HG02884 (cell line): ENCODE measurements at regions not wholly inside any gene's neighbourhood (a gene's known extent, or its start where the extent isn't known, plus 50 kb on each side); places are given as distances from the start of the nearest gene placed in this dataset.
"Not testable (repeated sequence)": the region's sequence is repeated elsewhere in the genome, so short reads cannot be mapped to it uniquely, and the experiment has no call there.

Experiments
- ATAC-seq: cut with Tn5 transposase; IDR thresholded peaks from one replicate; pipeline ENCODE4 v1.9.1; 2021; ENCODE audit warnings: mild to moderate bottlenecking, moderate library complexity; ENCODE audit not compliant: unreplicated experiment

DNA sequence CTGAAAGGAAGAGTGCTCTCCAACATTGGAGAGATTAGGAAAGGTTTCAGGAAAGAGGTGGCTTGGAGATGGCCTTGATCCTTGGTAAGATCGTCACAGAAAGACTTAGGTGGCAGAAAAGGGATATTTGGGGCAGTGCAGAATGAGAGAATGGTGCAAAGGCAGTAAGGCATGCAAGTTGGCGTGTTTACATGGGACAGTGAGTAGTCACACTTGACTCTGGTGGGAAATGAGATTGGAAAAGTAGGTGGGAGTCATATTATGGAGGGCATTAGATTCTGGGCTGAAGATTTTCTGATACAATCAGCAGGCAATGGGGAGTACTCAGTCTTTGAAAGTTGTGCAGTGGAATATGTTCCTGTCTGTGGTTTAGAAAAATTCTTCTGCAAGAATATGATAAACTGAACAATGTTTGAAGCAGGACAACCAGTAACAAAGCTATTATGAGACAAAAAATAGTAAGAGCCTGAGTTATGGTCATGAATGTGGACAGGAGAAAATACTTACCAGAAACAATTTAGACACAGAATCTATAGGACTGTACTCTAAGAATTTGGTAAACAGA is 76.2 kb upstream of the ANKRD55 start:
- no peak for ATAC-seq

DNA sequence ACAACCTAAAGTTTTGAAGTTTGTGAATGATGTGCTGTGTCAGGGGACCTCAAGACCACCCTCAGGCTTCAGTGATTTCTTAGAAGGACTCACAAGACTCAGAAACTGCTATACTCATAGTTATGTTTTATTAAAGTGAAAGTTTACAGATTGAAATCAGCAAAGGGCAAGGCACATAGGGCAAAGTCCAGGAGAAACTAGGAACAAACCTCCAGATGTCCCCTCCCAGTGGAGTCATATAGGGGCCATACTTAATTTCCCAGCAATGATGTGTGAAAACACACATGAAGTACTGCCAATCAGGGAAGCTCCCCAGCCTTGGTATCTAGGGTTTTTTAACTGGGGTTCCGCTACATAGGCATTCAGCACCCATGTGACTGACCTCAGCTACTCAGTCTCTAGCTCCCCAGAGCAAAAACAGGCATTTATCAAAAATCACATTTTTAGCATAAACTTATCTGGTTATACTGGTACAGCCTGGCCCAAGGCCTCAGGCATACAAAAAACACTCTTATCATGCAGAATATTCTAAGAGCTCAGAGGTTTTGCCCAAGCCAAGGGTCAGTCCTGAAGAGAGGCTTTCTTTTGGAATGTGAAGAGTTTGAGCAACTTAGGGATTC is 74.7 kb upstream of the ANKRD55 start:
- no peak for ATAC-seq

- no peak for ATAC-seq
These were observed 73.5 kb upstream of the ANKRD55 start for GRCh38 chr5:56306433-56307150.

- no peak for ATAC-seq
These were observed 72.1 kb upstream of the ANKRD55 start for GRCh38 chr5:56305001-56305950.

DNA sequence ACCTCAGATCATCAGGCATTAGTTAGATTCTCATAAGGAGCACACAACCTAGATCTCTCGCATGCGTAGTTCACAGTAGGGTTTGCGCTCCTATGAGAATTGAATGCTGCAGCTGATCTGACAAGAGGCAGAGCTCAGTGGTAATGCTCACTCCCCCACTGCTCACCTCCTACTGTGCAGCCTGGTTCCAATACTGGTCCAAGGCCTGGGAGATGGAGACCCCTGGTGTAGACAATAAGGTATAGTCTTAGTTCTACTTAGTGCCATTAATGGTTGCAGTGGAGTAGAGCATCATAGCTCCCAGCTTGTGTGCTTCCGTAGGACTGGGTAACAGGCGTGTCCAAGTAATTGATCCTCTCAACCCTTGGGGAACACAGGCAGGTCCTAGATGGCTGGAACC is 70.4 kb upstream of the ANKRD55 start:
- ATAC-seq: no peak

GRCh38 chr5:56302027-56302426 is 68.9 kb upstream of the ANKRD55 start:
- ATAC-seq: no peak

GRCh38 chr5:56301069-56301468 is 67.9 kb upstream of the ANKRD55 start:
- no peak for ATAC-seq

DNA sequence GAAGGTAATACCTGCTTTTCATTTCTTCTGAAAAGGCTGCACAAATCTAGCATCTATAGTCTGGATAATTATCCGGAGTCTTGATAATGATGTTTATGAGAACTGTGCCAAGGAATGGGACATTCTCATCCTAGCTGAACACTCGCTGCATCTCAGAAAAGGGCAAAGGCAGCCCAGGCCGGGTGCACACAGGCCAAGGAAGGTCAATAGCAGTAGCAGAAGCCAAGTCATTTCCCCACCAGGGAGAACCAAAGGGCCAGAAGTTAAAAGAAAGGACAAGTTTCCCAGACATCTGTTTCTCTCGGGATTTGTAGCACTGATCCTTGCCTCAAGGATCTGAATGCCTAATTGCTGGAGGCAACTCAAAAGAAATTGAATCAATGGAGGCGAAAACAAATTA is 66.1 kb upstream of the ANKRD55 start:
- no peak for ATAC-seq

GRCh38 chr5:56298336-56299090 is 65.4 kb upstream of the ANKRD55 start:
- ATAC-seq: no peak

DNA sequence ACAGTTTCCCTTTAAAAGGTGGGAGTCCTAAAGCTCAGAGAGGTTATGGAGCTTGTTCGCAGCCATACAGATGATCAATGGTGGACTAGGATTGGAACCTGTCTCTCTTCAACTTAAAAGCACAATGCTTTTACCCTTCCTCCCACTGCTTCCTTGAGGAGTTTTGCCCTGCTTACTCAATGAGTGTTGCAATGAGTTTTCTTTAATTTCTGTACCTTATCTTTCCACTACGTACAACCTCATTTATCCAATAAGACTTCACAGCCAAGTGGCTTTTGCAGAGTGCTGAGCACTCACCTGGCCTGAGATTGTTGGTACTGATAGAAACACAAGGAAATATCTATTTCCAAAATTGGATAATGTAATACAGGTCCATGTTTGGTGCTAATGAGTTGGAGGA is 64.7 kb upstream of the ANKRD55 start:
- ATAC-seq: no peak

DNA sequence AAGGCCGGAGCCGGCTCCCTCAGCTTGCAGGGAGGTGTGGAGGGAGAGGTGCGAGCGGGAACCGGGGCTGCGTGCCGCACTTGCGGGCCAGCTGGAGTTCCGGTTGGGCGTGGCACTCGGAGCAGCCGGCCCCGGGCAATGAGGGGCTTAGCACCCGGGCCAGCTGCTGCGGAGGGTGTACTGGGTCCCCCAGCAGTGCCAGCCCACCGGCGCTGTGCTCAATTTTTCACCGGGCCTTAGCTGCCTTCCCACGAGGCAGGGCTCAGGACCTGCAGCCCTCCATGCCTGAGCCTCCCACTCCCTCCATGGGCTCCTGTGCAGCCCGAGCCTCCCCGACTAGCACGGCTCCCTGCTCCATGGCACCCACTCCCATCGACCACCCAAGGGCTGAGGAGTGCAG is 62.2 kb upstream of the ANKRD55 start:
- ATAC-seq: not testable (repeated sequence)

GRCh38 chr5:56294354-56294753 is 61.2 kb upstream of the ANKRD55 start:
- no peak for ATAC-seq

DNA sequence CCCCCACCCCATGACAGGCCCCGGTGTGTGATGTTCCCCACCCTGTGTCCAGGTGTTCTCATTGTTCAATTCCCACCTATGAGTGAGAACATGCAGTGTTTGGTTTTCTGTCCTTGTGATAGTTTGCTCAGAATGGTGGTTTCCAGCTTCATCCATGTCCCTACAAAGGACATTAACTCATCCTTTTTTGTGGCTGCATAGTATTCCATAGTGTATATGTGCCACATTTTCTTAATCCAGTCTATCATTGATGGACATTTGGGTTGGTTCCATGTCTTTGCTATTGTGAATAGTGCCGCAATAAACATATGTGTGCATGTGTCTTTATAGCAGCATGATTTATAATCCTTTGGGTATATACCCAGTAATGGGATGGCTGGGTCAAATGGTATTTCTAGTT is 59.7 kb upstream of the ANKRD55 start:
- ATAC-seq: not testable (repeated sequence)

DNA sequence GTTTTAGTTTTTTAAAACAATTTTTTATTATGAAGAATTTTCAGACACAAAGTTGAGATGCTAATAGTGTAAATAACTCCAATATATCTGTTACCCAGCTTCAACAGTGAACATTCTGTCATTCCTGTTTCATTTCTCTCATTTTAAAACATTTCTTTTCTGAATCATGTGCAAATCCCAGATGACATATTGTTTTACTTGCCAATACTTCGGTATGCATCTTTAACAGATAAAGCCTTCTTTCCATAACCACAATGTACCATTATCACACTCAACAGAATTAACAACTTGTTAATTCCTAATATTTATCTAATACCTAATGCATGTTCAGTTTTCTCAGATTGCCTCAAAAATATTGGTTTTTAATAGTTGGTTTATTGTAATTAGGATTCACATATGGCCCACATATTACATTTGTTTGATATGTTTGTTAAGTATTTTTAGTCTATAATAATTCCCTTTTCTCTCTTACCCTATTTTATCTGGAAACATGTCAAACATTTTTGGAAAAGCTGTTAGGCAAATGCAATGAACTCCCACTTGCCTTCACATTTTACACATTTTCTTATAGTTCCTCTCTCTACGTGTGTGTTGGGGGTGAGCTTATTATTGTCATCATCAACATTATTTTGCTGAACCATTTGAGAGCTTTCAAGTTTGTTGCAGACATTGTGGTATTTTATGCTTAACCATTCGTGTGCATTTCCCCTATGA is 58.7 kb upstream of the ANKRD55 start:
- ATAC-seq: no peak

DNA sequence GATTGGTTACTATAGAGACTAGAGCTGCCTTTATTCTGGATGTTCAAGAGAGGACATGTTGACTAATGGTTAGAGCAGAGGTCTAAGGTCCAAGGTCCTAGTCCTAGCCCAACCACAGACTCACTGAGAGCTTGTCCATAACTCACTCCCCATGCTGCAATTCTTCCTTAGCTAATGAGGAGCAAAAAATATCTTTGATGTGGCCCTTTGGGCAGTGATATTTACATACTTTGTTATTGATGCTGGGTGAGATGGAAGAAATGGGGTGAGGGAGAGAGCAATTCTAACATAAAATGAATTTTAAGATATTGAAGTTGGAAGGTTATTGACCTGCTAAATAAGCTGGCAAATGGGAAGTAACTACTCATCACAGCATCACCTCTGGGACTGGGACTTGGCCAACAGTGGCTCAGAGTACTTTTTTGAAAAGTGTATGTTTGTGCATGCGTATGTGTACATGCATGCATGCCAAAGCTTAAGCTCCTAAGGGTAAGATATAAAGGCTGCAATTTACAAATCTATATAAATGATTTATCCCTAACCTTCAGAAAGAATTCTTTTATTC is 58.0 kb upstream of the ANKRD55 start:
- ATAC-seq: no peak

DNA sequence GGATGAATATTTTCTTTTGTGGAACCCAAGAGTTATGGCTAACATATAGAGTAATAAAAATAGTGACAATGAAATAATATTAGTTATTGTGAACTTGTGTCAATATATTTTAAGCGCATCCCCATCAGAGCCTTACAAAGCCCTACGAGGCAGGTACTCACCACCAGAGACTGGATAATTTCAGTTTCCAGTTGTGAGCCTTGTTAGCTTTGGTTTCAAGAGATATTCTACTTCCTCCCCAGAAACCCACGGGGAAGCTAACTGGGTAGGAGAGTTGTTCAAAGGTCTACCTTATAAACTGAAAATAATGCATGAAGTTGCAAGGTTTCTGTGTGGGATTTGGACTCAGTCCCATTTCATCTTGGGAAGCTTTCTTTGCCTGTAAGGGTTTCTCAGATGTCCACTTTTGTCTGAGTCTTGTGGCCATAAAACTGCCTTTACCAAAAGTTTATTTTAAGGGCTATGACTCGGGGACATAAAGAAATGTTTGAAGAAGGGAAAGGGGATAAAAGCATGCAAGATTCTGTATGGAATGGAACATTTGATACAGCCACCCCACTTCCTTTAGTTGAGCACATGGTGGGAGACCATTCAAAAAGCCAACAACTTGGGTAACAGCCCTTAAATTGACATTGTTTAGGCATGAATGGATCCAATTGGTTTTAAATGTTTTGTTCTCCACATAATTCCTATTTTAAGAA is 57.4 kb upstream of the ANKRD55 start:
- no peak for ATAC-seq

GRCh38 chr5:56289602-56289987 is 56.5 kb upstream of the ANKRD55 start:
- ATAC-seq: no peak

- ATAC-seq: no peak
These were observed 55.9 kb upstream of the ANKRD55 start for GRCh38 chr5:56288873-56289601.
